K562 (cell line): ENCODE measurements at regions not wholly inside any gene's neighbourhood (a gene's known extent, or its start where the extent isn't known, plus 50 kb on each side); places are given as distances from the start of the nearest gene placed in this dataset.

Source experiments
- ATAC-seq: fragments of 200-7000 bp; cut with Tn5 transposase; 3 replicates; pipeline ENCODE4 v1.9.1; 2020; ENCODE audit warnings: moderate library complexity
- BruUV-seq: library from RNA; stranded (reverse); fragments of 400-500 nt; replicated peaks from 2 replicates; lab custom pipeline; 2021; lab: Mats Ljungman, UMichigan
- CTCF ChIA-PET: fragments of 300-600 bp; formaldehyde crosslinking; extraction: SDS; loops from one replicate; lab custom pipeline; 2021; ENCODE audit warnings: low intra/inter-chr PET ratio; lab: Yijun Ruan, JAX
- POLR2A ChIA-PET: fragments of 300-600, 350-650 bp; sonication (Branson Sonifier 250); formaldehyde crosslinking; extraction: SDS; loops from one replicate; lab custom pipeline; 2021; ENCODE audit warnings: antibody characterized with exemption, inconsistent platforms; lab: Yijun Ruan, JAX
- DNase-seq, 4 experiments: peaks; one replicate each; pipeline versions ENCODE4 v3.0.0 to v3.0.0-alpha.2; 2011 to 2018; ENCODE audit warnings: low spot score in 3 of 4, mixed read lengths in 3 of 4; ENCODE audit errors: extremely low read depth in 1 of 4
- FAIRE-seq: peaks from 2 replicates; lab custom pipeline; 2011; peaks lifted over from hg19 to GRCh38; lab: Jason Lieb, UNC
- H2AFZ ChIP-seq: 2 replicates; pipeline ENCODE4 v1.6.0; 2011; ENCODE audit warnings: low read depth, low read length, control low read depth, inconsistent platforms
- H3K27ac ChIP-seq: fragments of 200-600 bp; 3 replicates; pipeline ENCODE4 v1.8.0; 2011; ENCODE audit warnings: low read depth, mild to moderate bottlenecking, control low read depth, inconsistent platforms, low read length, moderate library complexity, mixed read lengths; ENCODE audit errors: extremely low read depth
- H3K27me3 ChIP-seq, 2 experiments: fragments of 300-600 bp in 1 of 2; 2 replicates in 1 of 2; 3 replicates in 1 of 2; pipeline versions ENCODE4 v1.6.0 to v1.8.0; 2011; ENCODE audit warnings: inconsistent platforms in 2 of 2, low read length in 2 of 2, mild to moderate bottlenecking in 1 of 2, mixed read lengths in 1 of 2, moderate library complexity in 1 of 2; ENCODE audit not compliant: control insufficient read depth in 2 of 2, insufficient read depth in 2 of 2
- H3K36me3 ChIP-seq: fragments of 300-600 bp; 3 replicates; pipeline ENCODE4 v1.8.0; 2011; ENCODE audit warnings: mild to moderate bottlenecking, low read length, inconsistent platforms; ENCODE audit not compliant: control insufficient read depth, insufficient read depth
- H3K4me1 ChIP-seq, 2 experiments: fragments of 200-600 bp in 1 of 2; replicated peaks in 1 of 2; 2 replicates in 1 of 2; 3 replicates in 1 of 2; pipeline versions ENCODE4 v1.5.1 to v1.8.0; 2011; ENCODE audit warnings: inconsistent platforms in 2 of 2, low read length in 2 of 2, mild to moderate bottlenecking in 1 of 2, mixed read lengths in 1 of 2, moderate library complexity in 1 of 2; ENCODE audit not compliant: control insufficient read depth in 2 of 2, insufficient read depth in 2 of 2
- H3K4me2 ChIP-seq: 2 replicates; pipeline ENCODE4 v1.6.1; 2011; ENCODE audit warnings: low read length, control low read depth, inconsistent platforms, mixed read lengths; ENCODE audit not compliant: insufficient read depth
- H3K4me3 ChIP-seq: fragments of 200-600 bp; sonication (generic), shearing (Covaris generic); 2 replicates; pipeline ENCODE4 v1.5.1; 2016; ENCODE audit warnings: control low read depth, inconsistent platforms
- H3K79me2 ChIP-seq: fragments of 200-600 bp; 3 replicates; pipeline ENCODE4 v1.8.0; 2011; ENCODE audit warnings: low read length, inconsistent platforms; ENCODE audit not compliant: control insufficient read depth, insufficient read depth
- H3K9ac ChIP-seq, 2 experiments: 2 replicates each; pipeline versions ENCODE4 v1.6.0 to v1.6.1; 2011; ENCODE audit warnings: low read depth in 2 of 2, low read length in 2 of 2, control low read depth in 1 of 2, inconsistent platforms in 1 of 2, mild to moderate bottlenecking in 1 of 2, mixed read lengths in 1 of 2; ENCODE audit not compliant: insufficient read depth in 1 of 2
- H3K9me1 ChIP-seq: one replicate; pipeline ENCODE4 v1.6.0; 2011; ENCODE audit warnings: inconsistent platforms, mild to moderate bottlenecking, low read length, moderate library complexity; ENCODE audit not compliant: control insufficient read depth, insufficient read depth
- H3K9me3 ChIP-seq: replicated peaks from 2 replicates; pipeline ENCODE4 v1.5.1; 2011; ENCODE audit warnings: low read depth, low read length, inconsistent platforms; ENCODE audit not compliant: control insufficient read depth, insufficient read depth
- H4K20me1 ChIP-seq: replicated peaks from 2 replicates; pipeline ENCODE4 v1.6.1; 2011; ENCODE audit warnings: low read length, inconsistent platforms, mixed read lengths; ENCODE audit not compliant: control insufficient read depth, insufficient read depth
- BRF2 ChIP-seq: IDR thresholded peaks from 3 replicates; pipeline ENCODE4 v1.6.1; 2011; ENCODE audit warnings: borderline replicate concordance, mild to moderate bottlenecking; ENCODE audit not compliant: insufficient read length, insufficient read depth
- NR4A1 ChIP-seq, 2 experiments: fragments of 250-450 bp in 1 of 2; fragments of 450-650 bp in 1 of 2; sonication (Bioruptor Pico) in 1 of 2; IDR thresholded peaks; 2 replicates each; pipeline versions ENCODE4 v1.4.0 to v1.6.1; 2016 to 2020; ENCODE audit warnings: mild to moderate bottlenecking in 2 of 2, missing compliant biosample characterization in 1 of 2, missing genetic modification characterization in 1 of 2, moderate library complexity in 1 of 2
- TGIF2 ChIP-seq: sonication (generic); formaldehyde crosslinking; IDR thresholded peaks from 2 replicates; pipeline ENCODE4 v1.8.1; 2022; ENCODE audit warnings: mild to moderate bottlenecking, missing genetic modification reagents, moderate library complexity
- ZBTB1 ChIP-seq: sonication (generic); formaldehyde crosslinking; IDR thresholded peaks from 2 replicates; pipeline ENCODE4 v1.8.1; 2023; ENCODE audit warnings: missing genetic modification reagents, low read depth, mild to moderate bottlenecking, borderline replicate concordance
- ZNF12 ChIP-seq: sonication (generic); formaldehyde crosslinking; IDR thresholded peaks from 2 replicates; pipeline ENCODE4 v1.4.0; 2020; ENCODE audit warnings: mild to moderate bottlenecking, missing genetic modification reagents
- ZNF780A ChIP-seq: fragments of 250-450 bp; sonication (Bioruptor Pico); IDR thresholded peaks from 2 replicates; pipeline ENCODE4 v1.5.0; 2021; ENCODE audit warnings: mild to moderate bottlenecking
- WGBS: fragments of 100-300 bp; shearing (Covaris generic); methylation state at CpG from one replicate; pipeline ENCODE4 v1.1.6; 2016; ENCODE audit warnings: low coverage, mixed read lengths; ENCODE audit not compliant: insufficient coverage; ENCODE audit errors: missing lambda C conversion rate; 5-methylcytosine and 5-hydroxymethylcytosine counted together
- in situ Hi-C: fragments of 300-500 bp; cut with MboI; formaldehyde crosslinking; loops from 4 replicates; pipeline ENCODE4 v1.15.0; 2018; ENCODE audit warnings: inconsistent platforms, mixed read lengths
- intact Hi-C: fragments of 100-400 bp; cut with micrococcal nuclease; formaldehyde crosslinking; loops from 2 replicates; pipeline ENCODE4 v1.14.2; 2022

- TF ChIP-seq NR4A1 (CRISPR knock-in tag; IDR thresholded peaks at IDR 0.05), result no peak
- TF ChIP-seq NR4A1 (tag; IDR thresholded peaks at IDR 0.05), result no peak
- no peak for TF ChIP-seq ZNF12
- TF ChIP-seq TGIF2 (CRISPR knock-in tag), result no peak
- no peak for TF ChIP-seq ZBTB1 (CRISPR knock-in tag)
Measured at GRCh38 chr4:59805176-59805575, 1395.0 kb upstream of the ADGRL3 start (continued).

- CTCF ChIA-PET, result no interaction called here
- no peaks in the 10 kb centered on the region for H3K79me2 ChIP-seq
- H3K27me3 ChIP-seq, result no peaks in the 10 kb centered on the region
- BruUV-seq, result no TSS peak
- H3K9ac ChIP-seq, result no peak overlapping the region
- POLR2A ChIA-PET, result no interaction called here
- no peaks in the 10 kb centered on the region for H3K4me1 ChIP-seq
- no peak overlapping the region for H3K4me2 ChIP-seq
- H4K20me1 ChIP-seq, result no peaks in the 10 kb centered on the region
- DNase-seq (no peak), ATAC-seq (no peak), FAIRE-seq (no peak)
- TF ChIP-seq ZNF780A (CRISPR knock-in tag) (no peak), BRF2 (no peak)
- no peak overlapping the region for H3K27ac ChIP-seq
- in situ Hi-C loops (no loop called here), intact Hi-C loops (no loop called here)
- no peaks in the 10 kb centered on the region for H3K9me1 ChIP-seq
- H3K36me3 ChIP-seq, result no peaks in the 10 kb centered on the region
- no peak overlapping the region for H2AFZ ChIP-seq
- WGBS, result 0% methylated on average over 4 of the region's 4 CpGs
- no peak overlapping the region for H3K4me3 ChIP-seq
- 0 out of 2 replicates have a peak, but pooled peaks cover 1% of the 10 kb centered on the region for H3K9me3 ChIP-seq
Measured at GRCh38 chr4:59814402-59815010, 1385.6 kb upstream of the ADGRL3 start.
